HG02642 (cell line): ENCODE measurements at regions not wholly inside any gene's neighbourhood (a gene's known extent, or its start where the extent isn't known, plus 50 kb on each side); places are given as distances from the start of the nearest gene placed in this dataset.
"Not testable (repeated sequence)": the region's sequence is repeated elsewhere in the genome, so short reads cannot be mapped to it uniquely, and the experiment has no call there.

Experiments used
- ATAC-seq: cut with Tn5 transposase; IDR thresholded peaks from one replicate; pipeline ENCODE4 v1.9.1; 2021; ENCODE audit warnings: mild to moderate bottlenecking; ENCODE audit not compliant: unreplicated experiment, poor library complexity

DNA sequence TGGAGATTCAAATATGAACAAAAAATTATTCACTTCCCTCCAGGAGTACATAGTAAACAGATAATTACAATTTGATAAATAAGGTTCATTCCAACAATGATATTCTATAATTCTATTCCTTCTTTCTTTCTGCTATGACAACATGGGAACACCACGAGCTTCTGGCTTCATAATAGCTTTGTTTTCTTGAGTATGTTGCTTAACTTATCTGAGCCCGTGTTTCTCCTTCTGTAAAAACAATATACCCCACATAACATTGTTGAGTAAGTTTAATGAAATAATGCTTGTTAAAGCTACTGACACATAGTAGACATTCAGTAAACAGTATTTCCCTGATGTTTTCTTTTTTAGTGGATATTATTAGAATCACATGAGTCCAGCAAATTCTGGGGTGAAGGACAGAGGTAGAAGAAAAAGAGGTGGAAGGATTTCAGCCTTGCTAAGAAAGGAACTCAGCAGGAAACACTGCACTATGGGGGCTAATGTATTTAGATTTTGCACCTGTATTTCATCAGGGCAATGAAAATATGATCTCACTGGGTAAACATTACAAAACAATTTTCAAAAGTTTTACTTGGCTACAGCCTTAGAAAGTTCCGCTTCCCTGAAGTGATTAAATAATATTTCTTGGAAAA lies 430.8 kb upstream of the C1orf87 start:
- no peak for ATAC-seq

- no peak for ATAC-seq
Observed at GRCh38 chr1:60503266-60503925, 429.8 kb upstream of the C1orf87 start.

- no peak for ATAC-seq
Observed at GRCh38 chr1:60502506-60502905, 428.9 kb upstream of the C1orf87 start.

DNA sequence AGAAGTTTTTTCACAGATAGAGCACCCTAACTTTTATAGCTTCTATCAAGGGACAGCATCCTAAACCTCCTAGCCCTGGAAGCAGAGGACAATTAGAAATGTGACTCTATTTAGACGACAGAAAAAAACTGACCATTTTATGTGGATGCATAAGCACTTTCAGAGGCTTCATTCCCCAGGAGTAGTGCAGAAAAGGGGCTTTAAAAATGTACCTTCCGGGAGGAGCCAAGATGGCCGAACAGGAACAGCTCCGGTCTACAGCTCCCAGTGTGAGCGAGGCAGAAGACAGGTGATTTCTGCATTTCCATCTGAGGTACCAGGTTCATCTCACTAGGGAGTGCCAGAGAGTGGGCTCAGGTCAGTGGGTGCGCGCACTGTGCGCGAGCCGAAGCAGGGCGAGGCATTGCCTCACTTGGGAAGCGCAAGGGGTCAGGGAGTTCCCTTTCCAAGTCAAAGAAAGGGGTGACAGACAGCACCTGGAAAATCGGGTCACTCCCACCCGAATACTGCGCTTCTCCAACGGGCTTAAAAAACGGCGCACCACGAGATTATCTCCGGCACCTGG lies 416.4 kb upstream of the C1orf87 start:
- ATAC-seq = not testable (repeated sequence)

DNA sequence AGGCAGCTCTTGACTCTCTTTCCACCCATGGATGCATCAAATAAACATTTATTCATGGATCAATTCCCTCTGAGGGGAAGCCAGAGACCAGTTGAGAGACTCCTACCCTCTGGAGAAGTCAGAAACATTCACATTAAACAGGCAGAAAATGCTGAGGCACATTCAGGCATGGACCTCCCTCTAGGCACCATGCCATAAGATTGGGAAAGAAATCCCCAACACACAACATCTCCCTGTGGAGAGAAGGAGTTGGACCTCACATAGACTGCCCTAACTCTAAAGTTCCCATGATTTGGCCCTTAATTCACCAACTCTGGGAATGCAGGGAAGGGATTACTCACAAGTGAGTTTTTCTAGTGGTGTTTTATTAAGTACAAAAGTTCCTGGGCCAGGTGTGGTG lies 415.3 kb upstream of the C1orf87 start:
- ATAC-seq = no peak

DNA sequence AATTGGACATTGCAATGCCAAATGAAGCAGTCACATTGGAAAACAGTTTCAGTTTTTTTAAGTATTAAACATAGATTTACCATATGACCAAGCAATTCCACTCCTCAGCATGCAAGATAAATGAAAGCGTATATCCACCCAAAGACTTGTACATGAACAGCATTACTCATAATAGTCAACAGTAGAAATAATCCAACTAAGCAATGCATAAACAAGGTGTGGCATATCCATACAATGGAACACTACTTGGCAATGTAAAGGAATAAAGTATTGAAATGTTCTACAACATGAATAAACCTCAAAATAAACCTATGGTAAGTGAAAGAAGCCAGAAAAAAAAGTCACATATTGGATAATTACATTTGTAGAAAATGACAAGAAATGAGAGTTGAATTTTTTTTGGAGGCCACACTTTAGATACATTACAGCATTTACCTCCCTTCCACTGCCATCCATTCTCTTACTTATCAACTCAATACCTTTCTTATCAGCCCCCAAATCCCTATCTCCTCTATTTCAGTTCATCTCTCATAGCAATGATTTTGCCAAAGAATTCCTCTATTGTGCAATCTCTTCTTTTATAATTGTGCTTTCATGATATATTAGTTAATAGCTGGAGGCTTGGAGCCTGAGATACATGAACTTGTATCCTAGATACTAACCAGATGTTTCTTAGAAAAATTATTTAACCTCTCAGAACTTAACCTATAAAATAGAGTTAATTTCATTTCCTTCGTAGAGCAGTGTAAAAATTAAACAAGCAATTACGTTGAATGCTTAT lies 414.2 kb upstream of the C1orf87 start:
- ATAC-seq = no peak

DNA sequence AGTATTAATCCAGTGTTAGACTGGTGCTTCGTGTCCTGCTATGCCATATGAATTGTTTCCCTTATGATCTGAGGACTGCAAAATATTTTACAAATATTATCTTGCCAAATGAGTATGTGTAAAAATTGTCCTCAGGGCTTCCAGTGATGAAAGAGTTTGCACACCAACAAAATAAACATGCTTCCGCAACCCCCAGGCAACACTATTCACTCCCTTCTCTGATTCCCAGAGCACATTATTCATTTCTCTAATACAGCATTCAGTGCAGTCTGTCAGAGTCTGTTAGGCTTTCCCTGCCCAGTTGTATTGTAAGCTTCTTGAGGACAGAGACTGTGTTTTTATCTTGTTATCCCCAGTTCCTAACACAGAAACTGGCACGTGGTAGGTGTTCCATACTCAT lies 409.9 kb upstream of the C1orf87 start:
- no peak for ATAC-seq

GRCh38 chr1:60470246-60470645 lies 396.7 kb upstream of the C1orf87 start:
- ATAC-seq = no peak

- no peak for ATAC-seq
Observed at GRCh38 chr1:60463786-60464185, 390.2 kb upstream of the C1orf87 start.

DNA sequence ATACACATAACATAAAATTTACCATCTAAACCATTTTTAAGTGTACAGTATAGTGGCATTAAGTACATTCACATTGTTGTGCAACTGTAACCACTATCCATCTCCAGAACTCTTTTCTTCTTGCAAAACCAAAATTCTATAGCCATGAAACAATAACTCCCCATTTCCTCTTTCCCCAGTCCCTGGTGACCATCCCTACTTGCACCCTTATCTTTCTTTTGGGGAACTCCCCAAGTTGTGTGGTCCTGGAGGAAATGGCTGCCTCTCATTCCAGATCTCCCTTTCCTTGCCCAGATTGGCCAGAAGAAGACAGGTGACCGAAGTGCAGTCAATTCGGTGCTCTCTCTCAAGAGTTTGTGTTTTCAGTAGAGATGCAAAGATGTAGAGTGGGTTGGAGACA lies 389.6 kb upstream of the C1orf87 start:
- no peak for ATAC-seq

GRCh38 chr1:60461925-60462595 lies 388.5 kb upstream of the C1orf87 start:
- no peak for ATAC-seq

DNA sequence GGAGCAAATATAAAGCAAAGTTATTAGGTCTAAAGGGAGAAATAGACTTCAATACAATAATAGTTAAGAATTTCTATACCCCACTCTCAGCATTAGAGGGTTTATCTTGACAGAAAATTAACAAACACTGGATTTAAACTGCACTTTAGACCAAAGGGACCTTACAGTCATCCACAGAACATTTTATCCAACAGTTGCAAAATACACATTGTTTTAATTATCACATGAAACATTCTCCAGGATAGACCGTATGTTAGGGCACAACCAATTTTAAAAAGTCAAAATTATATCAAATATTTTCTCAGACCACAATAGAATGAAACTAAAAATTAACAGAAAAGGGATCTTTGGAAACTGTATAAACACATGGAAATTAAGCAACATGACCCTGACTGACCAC lies 384.5 kb upstream of the C1orf87 start:
- ATAC-seq = no peak

GRCh38 chr1:60449876-60450275 lies 376.3 kb upstream of the C1orf87 start:
- ATAC-seq = no peak

- ATAC-seq = no peak
Observed at GRCh38 chr1:60448850-60449249, 375.3 kb upstream of the C1orf87 start.

GRCh38 chr1:60444680-60445079 lies 371.1 kb upstream of the C1orf87 start:
- no peak for ATAC-seq

DNA sequence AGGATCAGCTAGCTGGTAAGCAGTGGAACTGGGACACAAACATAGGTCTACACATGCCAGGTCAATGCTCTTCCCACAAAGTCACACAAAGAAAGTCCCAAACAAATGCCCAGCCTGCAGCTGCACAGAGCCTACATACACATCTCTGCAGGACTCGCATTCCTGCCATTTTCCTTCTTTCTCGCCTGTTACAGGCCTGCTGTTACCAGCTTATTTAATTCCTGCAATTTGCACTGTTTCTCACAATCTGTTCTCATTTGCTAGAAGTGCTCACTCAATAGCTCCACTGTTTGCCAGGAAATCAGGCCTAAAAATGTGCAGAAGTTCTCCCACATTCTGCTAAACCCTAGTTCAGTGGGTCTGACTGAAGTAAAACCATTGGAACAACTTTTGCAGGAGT lies 362.6 kb upstream of the C1orf87 start:
- ATAC-seq = no peak

- ATAC-seq = no peak
Observed at GRCh38 chr1:60431593-60431992, 358.0 kb upstream of the C1orf87 start.

- ATAC-seq = no peak
Observed at GRCh38 chr1:60430375-60430774, 356.8 kb upstream of the C1orf87 start.

- ATAC-seq = no peak
Observed at GRCh38 chr1:60428127-60428526, 354.6 kb upstream of the C1orf87 start.

DNA sequence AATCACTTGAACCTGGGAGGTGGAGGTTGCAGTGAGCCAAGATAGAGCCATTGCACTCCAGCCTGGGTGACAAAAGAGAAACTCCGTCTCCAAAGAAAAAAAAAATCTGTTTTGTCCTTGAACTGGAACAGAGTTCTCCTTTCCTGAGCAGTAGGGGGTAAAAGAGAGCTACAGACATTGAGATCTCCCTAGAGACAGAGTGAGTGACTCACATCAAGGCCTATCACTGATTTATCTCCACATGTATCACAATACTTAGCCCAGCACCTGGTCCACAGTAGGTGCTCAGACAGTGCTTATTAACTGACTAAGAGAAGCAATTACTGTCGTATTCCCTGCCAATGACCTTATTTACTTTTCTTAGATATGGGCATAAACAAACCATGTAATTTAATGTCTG lies 354.1 kb upstream of the C1orf87 start:
- ATAC-seq = no peak

GRCh38 chr1:60427194-60427593 lies 353.6 kb upstream of the C1orf87 start:
- no peak for ATAC-seq
